GM18861 (cell line): ENCODE measurements at regions not wholly inside any gene's neighbourhood (a gene's known extent, or its start where the extent isn't known, plus 50 kb on each side); places are given as distances from the start of the nearest gene placed in this dataset.
"Not testable (repeated sequence)": the region's sequence is repeated elsewhere in the genome, so short reads cannot be mapped to it uniquely, and the experiment has no call there.

Experiments
- ATAC-seq: cut with Tn5 transposase; IDR thresholded peaks from one replicate; pipeline ENCODE4 v1.9.1; 2021; ENCODE audit not compliant: unreplicated experiment

DNA sequence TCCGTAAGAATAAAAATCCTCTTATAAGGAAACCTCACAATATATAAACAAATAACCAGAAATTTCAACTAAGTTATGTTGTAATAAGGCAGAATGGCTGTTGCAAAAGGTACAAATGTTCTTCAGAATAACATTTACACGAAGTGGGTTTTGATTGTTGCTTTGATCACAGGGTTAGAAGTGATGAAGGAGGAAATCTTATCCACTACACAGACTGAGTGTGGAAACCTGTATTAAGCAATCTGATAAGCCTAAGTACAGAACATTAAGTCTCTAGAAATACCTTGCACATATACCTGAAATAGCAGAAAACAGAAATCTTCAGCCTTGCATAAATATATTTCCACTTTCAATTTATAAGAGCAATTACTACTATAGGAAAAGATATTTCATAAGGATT lies 251.9 kb downstream of the ETV1 start:
- no peak for ATAC-seq

GRCh38 chr7:13742126-13742525 lies 247.3 kb downstream of the ETV1 start:
- no peak for ATAC-seq

DNA sequence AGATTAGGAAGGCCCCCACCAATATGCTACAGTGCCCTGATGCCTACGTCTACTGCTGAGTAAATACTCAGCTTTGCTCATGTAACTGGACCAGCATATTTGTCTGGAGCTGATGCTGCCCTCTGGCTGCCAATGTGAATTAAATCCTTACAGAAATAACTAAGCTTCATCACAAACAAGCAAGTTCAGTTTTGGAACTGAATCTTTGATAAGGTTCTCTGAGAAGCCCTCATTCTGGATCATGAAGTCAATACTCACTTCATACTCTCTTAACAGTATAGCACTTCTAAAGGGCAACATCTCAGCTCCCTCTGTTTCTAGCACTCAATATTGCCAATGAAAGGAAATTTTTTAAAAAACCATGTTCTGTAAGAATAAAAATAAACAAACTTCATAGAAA lies 246.7 kb downstream of the ETV1 start:
- ATAC-seq: no peak

GRCh38 chr7:13743226-13743625 lies 246.2 kb downstream of the ETV1 start:
- no peak for ATAC-seq

DNA sequence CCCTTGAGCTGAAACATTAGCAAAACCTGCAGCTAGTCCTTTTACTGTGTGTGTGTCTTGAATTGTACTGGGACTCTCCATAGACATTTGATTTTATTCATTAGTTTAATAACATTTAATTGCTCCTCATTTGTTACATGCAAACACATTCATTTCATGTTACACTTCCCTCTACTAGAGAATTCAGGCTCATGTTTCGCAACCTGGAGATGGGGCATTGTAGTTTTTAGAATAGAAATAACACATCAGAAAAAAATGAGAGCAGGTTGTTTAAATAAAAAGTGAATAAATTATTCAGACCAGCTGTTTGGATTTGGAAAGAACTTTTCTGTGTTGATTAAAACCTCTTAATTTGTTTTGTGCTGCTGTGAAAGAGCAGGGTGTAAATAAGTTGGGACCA lies 243.9 kb downstream of the ETV1 start:
- ATAC-seq: no peak

GRCh38 chr7:13748998-13749397 lies 240.5 kb downstream of the ETV1 start:
- no peak for ATAC-seq

- ATAC-seq: no peak
These were observed 239.8 kb downstream of the ETV1 start for GRCh38 chr7:13749636-13750035.

GRCh38 chr7:13751766-13752165 lies 237.7 kb downstream of the ETV1 start:
- ATAC-seq: no peak

GRCh38 chr7:13757841-13758240 lies 231.6 kb downstream of the ETV1 start:
- no peak for ATAC-seq

GRCh38 chr7:13765853-13766252 lies 223.6 kb downstream of the ETV1 start:
- ATAC-seq: not testable (repeated sequence)

- ATAC-seq: no peak
These were observed 219.2 kb downstream of the ETV1 start for GRCh38 chr7:13770305-13770704.

DNA sequence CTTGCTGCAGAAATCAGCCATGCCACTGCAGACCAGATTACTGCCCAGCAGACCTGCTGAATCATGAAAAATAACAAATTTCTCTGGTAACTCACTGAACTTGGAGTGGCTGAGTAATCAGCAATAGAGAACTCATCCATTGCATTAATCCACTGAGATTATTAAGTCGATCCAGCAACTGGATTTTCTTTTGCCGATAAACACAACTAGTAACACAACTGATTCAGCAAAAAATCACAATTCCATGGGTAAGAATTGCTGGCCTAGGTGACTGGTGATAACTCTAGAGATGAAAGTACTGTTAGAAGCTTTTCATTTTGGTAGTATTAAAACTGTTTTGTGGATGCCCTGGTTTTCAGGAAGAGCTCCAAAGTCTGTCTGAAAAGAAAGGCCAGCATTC lies 214.5 kb downstream of the ETV1 start:
- no peak for ATAC-seq

- ATAC-seq: no peak
These were observed 212.2 kb downstream of the ETV1 start for GRCh38 chr7:13777242-13777641.

- no peak for ATAC-seq
These were observed 210.5 kb downstream of the ETV1 start for GRCh38 chr7:13778967-13779366.

DNA sequence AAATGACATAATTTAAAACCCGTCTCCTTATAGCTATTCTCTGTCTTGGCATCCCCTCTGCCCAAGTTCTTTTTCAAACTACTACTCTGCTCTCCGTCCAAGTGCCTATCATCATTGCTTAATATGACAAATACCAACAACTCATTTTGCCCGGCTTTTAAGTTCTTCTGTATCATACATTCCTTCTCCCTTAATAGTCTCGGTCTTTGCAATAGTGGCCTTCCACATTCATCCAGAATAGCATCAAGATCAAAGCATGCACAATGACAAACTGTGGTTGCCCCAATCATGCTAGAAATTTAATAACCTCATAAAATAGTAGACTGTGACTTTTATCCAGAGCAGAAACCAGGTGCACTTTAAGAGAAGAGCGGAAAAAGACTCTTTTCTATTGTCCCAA lies 198.9 kb downstream of the ETV1 start:
- ATAC-seq: no peak

DNA sequence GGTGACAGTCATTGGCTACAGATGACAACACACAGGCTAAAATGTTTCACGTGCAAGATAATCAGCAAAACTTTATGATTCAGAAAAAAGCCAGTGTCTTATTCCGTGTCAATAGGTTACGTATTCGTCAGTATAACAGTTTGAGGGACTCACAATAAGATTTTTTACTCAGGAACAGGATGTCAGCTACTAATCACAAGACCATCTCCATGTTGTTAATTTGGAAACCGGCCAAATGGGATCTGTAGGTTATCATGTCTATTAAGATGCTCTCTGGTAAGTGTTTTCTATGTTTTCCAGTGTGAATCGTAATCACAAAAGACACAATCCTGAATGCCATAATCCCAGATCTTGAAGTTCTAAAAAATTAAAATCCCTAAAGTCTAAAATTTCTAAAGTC lies 197.3 kb downstream of the ETV1 start:
- ATAC-seq: no peak

DNA sequence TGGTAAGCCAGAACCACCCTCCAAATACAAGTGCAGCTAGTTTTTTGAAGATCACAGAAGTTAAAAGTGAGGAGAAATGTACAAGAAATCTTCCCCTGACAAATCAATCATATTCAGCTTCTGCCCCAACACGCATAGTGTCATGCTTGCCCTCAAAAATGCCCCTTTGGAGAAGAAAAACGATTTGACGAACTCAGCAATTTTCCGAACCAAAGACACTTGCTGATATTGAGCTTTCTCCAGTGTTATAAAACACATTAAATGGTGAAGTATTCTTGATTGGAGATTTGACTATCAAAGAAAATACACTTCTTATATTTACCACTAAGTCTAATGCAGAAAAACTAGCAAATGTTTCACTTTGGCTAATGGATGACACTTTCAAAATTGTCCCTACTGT lies 195.5 kb downstream of the ETV1 start:
- no peak for ATAC-seq

DNA sequence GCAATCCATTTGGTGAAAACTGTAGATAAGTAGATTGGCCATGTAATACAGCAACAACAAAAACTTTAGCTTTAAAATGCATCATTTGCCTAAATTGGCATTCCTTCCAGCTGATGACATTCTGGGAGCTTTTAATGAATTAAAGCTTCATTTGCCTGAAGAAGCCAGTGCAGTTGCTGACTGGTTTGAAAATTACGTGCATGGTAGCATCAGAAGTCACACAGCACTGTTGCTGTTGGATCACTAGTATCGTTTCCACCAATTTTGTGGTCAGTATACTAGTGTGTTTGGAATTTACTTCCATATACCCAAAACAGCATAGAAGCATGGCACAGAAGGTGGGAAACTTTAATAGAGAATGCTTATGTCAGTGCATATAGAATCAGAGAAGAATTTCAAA lies 194.9 kb downstream of the ETV1 start:
- ATAC-seq: no peak

GRCh38 chr7:13797545-13797944 lies 191.9 kb downstream of the ETV1 start:
- ATAC-seq: no peak

- ATAC-seq: no peak
These were observed 188.6 kb downstream of the ETV1 start for GRCh38 chr7:13800694-13801448.

- ATAC-seq: no peak
These were observed 187.8 kb downstream of the ETV1 start for GRCh38 chr7:13801669-13802068.

GRCh38 chr7:13802651-13803050 lies 186.8 kb downstream of the ETV1 start:
- no peak for ATAC-seq

GRCh38 chr7:13803134-13803533 lies 186.3 kb downstream of the ETV1 start:
- ATAC-seq: no peak
